GM21526 (cell line): ENCODE measurements at regions not wholly inside any gene's neighbourhood (a gene's known extent, or its start where the extent isn't known, plus 50 kb on each side); places are given as distances from the start of the nearest gene placed in this dataset.

ENCODE experiments used
- ATAC-seq: cut with Tn5 transposase; IDR thresholded peaks from one replicate; pipeline ENCODE4 v1.9.1; 2021; ENCODE audit warnings: moderate library complexity; ENCODE audit not compliant: unreplicated experiment, low FRiP score

GRCh38 chr3:17967953-17968607 is 225.6 kb upstream of the TBC1D5 start:
- no peak for ATAC-seq

- ATAC-seq = no peak
Observed at GRCh38 chr3:17967111-17967510, 224.7 kb upstream of the TBC1D5 start.

GRCh38 chr3:17965331-17965730 is 222.9 kb upstream of the TBC1D5 start:
- ATAC-seq = no peak

GRCh38 chr3:17964108-17964507 is 221.7 kb upstream of the TBC1D5 start:
- no peak for ATAC-seq

- no peak for ATAC-seq
Observed at GRCh38 chr3:17955411-17955810, 213.0 kb upstream of the TBC1D5 start.

- no peak for ATAC-seq
Observed at GRCh38 chr3:17954801-17955200, 212.4 kb upstream of the TBC1D5 start.

GRCh38 chr3:17951241-17951640 is 208.8 kb upstream of the TBC1D5 start:
- ATAC-seq = no peak

GRCh38 chr3:17949101-17949500 is 206.7 kb upstream of the TBC1D5 start:
- no peak for ATAC-seq

- ATAC-seq = no peak
Observed at GRCh38 chr3:17947833-17948232, 205.4 kb upstream of the TBC1D5 start.

GRCh38 chr3:17946619-17947018 is 204.2 kb upstream of the TBC1D5 start:
- no peak for ATAC-seq

- ATAC-seq = no peak
Observed at GRCh38 chr3:17945799-17946399, 203.5 kb upstream of the TBC1D5 start.

- no peak for ATAC-seq
Observed at GRCh38 chr3:17945018-17945798, 202.8 kb upstream of the TBC1D5 start.

GRCh38 chr3:17942856-17943255 is 200.4 kb upstream of the TBC1D5 start:
- no peak for ATAC-seq

- no peak for ATAC-seq
Observed at GRCh38 chr3:17941766-17942165, 199.3 kb upstream of the TBC1D5 start.

GRCh38 chr3:17941152-17941551 is 198.7 kb upstream of the TBC1D5 start:
- no peak for ATAC-seq

- no peak for ATAC-seq
Observed at GRCh38 chr3:17939157-17939556, 196.7 kb upstream of the TBC1D5 start.

- ATAC-seq = no peak
Observed at GRCh38 chr3:17938313-17938712, 195.9 kb upstream of the TBC1D5 start.

GRCh38 chr3:17936736-17937480 is 194.5 kb upstream of the TBC1D5 start:
- ATAC-seq = no peak

GRCh38 chr3:17935222-17935621 is 192.8 kb upstream of the TBC1D5 start:
- no peak for ATAC-seq

GRCh38 chr3:17932136-17932771 is 189.8 kb upstream of the TBC1D5 start:
- ATAC-seq = no peak

GRCh38 chr3:17931131-17931530 is 188.7 kb upstream of the TBC1D5 start:
- no peak for ATAC-seq
